OCI-M1 (cell line): ENCODE measurements at regions not wholly inside any gene's neighbourhood (a gene's known extent, or its start where the extent isn't known, plus 50 kb on each side); places are given as distances from the start of the nearest gene placed in this dataset.
"Not testable (repeated sequence)": the region's sequence is repeated elsewhere in the genome, so short reads cannot be mapped to it uniquely, and the experiment has no call there.

ENCODE experiments used
- DNase-seq: peaks from one replicate; lab custom pipeline; 2025; lab: John Stamatoyannopoulos, UW

- no peak for DNase-seq
Measured at GRCh38 chr9:22838266-22838665, 391.6 kb downstream of the DMRTA1 start.

- no peak for DNase-seq
Measured at GRCh38 chr9:22840641-22841040, 394.0 kb downstream of the DMRTA1 start.

- DNase-seq, result not testable (repeated sequence)
Measured at GRCh38 chr9:22845243-22845642, 398.6 kb downstream of the DMRTA1 start.

DNA sequence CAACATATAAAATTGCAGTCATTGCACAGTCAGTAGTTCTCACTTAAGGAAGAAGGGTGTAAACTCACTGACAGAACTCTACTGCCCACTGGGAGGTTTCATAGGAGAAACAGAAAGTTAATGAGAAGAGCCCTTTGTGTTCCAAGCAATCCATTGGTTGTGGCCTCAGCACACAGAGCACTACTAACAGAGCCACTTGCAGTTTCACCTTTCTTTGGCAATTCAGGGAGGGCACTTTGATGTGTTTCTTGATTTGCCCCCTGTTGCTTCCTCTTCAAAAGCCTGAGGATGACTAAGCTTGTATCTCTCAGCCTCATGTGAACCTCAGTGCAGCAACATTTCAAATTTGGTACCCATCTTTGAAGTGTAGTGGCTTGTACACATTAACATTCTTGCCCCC is 409.4 kb downstream of the DMRTA1 start:
- peak; percentile 7 for DNase-seq

DNA sequence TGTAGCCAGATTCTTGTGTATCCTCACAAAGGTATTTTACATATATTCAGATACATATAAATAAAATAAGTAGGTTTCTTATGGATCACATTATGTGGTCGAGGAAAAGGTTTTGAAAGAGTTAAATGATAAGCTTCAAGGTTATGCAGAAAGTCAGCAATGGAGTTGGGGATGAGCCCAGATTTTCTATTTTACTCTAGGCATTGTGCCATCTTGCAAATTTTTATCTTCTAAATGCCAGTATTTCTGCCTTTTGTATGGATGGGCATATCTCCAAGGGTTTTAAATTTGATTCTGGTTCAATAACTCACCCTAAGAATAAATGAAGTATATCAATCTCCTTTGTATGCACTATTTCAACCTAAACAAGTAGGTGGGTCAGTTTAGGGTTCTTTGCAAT is 410.7 kb downstream of the DMRTA1 start:
- DNase-seq, result no peak

DNA sequence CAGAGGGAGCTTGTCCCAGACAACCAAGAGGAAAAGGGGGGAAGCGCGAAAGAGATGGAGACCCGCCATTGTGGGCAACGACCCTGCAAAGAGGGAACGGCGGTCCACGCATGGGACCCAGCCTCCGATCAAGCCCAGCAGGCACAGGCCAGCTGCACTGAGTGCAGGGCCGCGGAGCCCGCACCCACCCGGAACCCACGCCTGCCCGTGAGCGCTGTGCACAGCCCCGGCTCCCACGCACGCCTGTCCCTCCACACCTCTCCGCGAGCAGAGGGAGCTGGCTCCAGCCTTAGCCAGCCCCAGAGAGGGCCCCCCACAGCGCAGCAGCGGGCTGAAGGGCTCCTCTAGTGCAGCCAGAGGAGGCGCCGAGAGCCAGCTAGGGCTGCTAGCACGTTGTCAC is 416.5 kb downstream of the DMRTA1 start:
- no peak for DNase-seq

GRCh38 chr9:22863736-22864135 is 417.1 kb downstream of the DMRTA1 start:
- DNase-seq, result no peak

DNA sequence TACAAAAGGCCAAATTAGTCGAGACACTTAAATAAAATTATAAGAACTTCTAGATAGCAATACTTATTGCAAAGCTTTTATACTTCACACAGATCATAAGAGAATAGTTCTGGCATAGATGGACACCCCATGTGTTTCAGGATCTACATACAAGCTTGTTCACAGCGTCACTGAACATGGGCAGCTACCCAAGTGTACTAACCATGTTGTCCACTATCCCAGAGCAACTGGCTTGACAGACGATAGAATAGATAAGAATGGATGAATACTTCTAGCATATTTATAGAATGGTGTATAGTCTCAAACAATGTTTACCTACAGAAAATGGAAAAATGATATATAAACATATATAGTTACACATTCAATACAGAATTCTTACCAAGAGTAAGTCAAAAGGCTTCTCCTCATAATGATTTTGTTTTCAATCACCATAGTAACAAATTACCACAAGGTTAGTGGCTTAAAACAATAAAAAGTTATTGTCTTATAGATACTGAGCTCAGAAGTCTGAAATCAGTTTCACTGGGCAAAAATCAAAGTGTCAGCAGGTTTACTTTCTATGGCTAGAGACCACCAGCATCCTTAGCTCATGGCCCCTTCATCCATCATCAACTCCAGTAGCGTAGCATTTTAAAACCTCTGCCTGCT is 446.7 kb downstream of the DMRTA1 start:
- DNase-seq, result no peak

- no peak for DNase-seq
Measured at GRCh38 chr9:22898591-22898990, 452.0 kb downstream of the DMRTA1 start.

DNA sequence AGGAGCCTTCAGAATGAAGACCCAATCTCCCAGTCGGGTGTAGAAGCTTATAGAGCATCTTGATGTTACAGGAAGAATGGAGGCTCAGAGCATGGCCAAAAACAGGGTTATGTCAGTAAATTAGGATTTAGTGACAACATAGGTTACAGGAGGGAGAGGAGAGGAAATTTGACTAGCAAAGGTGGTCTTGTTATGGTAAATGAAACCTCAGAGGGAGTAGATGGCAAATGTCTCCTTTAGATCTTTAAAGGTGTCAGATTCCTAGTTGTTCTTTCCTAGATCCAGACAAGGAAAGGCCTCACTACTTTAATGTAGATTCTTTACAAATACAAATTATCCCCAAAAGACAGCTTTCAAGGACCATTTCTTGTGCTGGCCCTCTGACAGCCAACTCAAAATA is 465.0 kb downstream of the DMRTA1 start:
- DNase-seq, result no peak

- peak; percentile 61 for DNase-seq
Measured at GRCh38 chr9:22913026-22913425, 466.4 kb downstream of the DMRTA1 start.

DNA sequence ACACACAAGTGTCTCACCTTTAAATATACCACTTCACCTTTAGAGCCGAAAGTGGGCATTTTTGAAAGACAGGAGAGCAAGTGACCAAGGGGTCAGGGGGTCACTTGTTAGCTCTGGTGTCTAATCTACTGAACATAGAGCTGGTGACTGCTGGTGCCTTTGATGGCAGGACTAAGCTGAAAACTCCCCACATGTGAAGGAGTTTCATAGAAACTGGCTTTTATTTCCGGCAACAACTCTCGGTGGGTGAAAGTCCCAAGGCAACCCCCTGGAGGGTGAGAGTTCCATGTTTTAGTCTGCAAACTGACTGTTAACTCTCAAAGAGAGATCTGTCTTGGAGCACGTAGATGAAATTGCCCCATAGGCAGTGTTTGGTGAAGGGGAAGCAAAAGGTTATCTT is 466.9 kb downstream of the DMRTA1 start:
- DNase-seq, result peak; percentile 46

DNA sequence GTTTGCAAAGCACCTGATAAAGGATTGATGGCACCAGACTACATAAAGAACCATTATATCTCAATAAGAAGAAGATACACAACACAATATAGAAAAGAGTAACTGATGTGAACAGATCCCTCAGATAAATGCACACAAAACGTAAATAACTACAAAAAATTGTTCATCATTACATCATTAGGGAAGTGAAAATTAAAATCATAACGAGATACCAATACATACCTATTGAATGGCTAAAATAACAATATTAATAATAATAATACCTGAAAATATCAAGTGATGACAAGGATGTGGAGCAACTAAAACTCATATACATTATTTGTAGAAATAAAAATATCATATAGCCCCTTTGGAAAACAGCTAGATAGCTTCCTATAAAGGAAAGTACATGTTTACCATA is 469.5 kb downstream of the DMRTA1 start:
- no peak for DNase-seq

- peak; percentile 67 for DNase-seq
Measured at GRCh38 chr9:22919423-22919822, 472.8 kb downstream of the DMRTA1 start.

- peak; percentile 44 for DNase-seq
Measured at GRCh38 chr9:22921742-22922141, 475.1 kb downstream of the DMRTA1 start.

- DNase-seq, result peak; percentile 85
Measured at GRCh38 chr9:22922222-22922621, 475.6 kb downstream of the DMRTA1 start.

DNA sequence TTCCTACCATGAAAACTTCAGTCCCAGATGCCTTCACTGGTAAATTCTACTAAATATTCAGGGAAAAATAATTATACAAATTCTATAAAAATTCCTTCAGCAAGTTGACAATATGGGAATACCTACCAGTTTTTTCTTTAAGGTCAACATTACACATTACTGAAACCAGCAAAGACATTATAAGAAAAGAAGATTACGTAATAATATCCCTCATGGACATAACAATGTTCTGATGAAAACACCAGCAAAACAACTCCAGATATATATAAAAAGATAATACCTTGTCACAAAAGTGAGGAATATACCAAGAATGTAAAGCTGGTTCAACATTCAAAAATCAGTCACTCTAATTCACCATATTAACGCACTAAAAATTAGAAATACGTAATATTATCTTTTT is 507.9 kb downstream of the DMRTA1 start:
- no peak for DNase-seq

DNA sequence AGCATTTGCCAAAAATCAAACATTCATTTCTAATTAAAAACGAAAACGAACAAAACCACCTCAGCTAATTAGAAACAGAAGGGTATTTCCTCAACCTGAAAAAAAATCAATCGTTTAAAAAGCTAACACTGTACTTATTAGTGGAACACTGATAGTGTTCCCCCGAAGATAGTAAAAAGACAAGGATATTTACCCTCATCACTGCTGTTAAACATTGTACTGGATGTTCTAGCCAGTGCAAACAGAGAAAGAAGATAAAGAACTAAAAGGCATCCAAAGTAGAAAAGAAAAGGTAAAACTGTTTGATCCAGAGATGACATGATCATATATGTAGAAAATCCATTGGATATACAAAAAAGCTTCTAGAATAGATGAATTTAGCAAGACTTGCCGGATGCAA is 508.3 kb downstream of the DMRTA1 start:
- DNase-seq, result no peak

DNA sequence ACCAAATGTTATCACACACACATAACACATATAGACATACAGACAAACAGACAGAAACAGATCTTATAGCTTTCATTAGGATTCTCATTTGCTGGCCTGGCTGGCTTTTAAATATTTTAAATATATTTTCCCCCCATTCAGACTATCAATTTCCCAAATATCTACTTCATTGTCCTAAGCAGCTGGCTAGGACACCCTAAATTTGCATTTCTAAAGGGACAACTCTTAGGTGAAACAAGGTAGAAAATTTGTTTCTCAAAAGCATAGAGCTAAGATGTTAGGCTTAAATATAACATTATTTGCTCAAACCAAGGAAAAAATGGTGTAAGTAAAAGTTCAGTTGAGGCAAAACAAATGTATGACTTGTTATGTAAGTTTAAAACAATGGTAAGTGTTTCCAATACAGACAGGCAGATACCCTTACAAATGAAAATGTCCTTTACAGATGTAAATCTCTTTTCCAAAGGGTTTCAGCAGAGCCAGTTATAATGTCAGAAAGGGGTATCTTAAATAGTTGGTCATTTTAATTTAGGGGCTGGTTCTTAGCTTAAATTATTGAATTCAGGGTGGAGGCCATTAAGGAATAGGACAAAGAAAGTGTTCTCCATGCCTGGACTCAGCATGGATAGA is 522.8 kb downstream of the DMRTA1 start:
- no peak for DNase-seq

DNA sequence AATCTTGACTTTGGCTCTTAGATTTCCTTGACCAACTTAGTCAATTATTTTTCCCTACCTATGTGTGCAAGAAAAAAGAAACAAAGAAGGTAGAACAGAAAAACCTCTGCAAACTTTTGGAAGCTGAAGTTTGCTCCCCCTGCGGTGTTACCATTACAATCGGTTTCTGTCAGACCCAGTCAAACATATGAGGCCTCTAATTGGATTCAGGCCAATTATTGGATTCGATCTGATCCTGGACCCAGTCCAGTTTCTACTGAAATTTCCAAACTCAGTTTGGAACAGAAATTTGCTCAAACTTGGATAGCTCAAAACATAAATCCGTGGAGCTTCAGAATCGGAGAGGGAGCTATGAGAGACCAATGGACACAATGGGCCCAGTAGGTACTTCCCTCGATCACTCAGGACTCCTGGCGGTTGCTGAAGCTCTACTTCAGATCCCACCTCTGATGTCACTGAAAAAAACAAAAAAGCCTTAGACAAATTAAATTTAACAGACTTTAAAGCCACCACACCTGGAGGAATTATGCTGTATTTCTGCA is 523.9 kb downstream of the DMRTA1 start:
- DNase-seq, result no peak

DNA sequence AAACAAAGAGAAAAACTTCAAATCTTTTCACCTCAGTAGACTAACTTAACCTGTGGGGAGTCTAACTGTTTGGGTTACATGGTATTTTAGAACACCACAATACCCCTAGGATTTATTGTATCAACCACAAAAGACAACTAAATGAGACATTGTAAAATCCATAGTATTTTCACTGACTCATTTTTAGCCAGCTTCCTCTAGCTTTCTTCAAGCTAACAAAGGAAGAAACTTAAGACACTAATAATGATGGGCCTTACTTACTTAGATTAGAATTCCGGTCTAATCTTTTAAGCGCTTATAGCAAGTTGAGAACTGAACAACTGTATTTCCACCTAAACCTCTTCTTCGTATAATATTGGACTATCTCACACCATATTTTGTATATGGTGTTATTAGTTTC is 529.3 kb downstream of the DMRTA1 start:
- no peak for DNase-seq

DNA sequence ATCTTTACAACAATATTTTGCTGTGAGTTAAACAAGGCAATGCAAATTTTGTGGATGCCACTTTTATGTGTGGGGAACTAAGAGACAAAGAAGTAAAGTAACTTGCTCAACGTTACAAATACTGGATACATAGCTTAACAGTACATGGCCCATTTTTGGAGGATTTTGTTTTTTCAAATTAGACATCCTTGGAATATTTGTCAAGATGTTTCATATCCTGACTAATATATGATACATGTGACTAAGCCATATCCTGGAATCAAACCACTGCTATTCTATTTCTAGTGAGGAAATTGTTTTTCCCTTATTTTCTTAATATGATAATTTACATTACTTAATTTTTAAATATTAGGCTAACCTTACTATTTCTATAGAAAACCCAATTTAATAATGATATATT is 529.8 kb downstream of the DMRTA1 start:
- DNase-seq, result no peak

GRCh38 chr9:22980429-22980828 is 533.8 kb downstream of the DMRTA1 start:
- DNase-seq, result not testable (repeated sequence)

DNA sequence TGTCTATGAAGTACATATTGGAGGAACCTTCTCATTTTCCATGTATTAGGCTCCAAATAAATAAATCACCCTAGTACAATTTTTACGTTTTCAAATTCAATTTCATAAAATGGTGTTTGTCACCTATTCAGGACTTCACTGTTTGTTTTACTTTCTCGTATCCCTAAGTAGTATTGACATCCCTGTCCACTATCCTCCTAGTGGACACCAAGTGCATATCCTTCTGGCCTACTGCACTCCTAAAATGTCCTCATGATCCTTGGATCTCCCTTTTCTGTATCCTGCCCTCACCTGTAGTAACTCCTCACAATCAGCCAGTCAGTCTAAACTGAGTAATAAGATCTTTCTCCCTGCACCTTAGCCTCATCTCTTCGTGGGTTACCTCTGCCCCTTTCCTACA is 539.9 kb downstream of the DMRTA1 start:
- no peak for DNase-seq
